Fibroblast of mammary gland (primary cell): ENCODE measurements at regions not wholly inside any gene's neighbourhood (a gene's known extent, or its start where the extent isn't known, plus 50 kb on each side); places are given as distances from the start of the nearest gene placed in this dataset.
"Not testable (repeated sequence)": the region's sequence is repeated elsewhere in the genome, so short reads cannot be mapped to it uniquely, and the experiment has no call there.

Experiments used
- DNase-seq: peaks from one replicate; pipeline ENCODE4 v3.0.0-alpha.2; 2010; ENCODE audit warnings: low read depth
- H3K4me3 ChIP-seq: 2 replicates; pipeline ENCODE4 v1.5.1; 2011; ENCODE audit warnings: low read depth, mild to moderate bottlenecking, low read length, moderate library complexity; ENCODE audit not compliant: control insufficient read depth
- CTCF ChIP-seq: conservative IDR thresholded peaks from 2 replicates; pipeline ENCODE4 v1.5.1; 2011; ENCODE audit warnings: low read depth, low read length, inconsistent platforms; ENCODE audit not compliant: control insufficient read depth, insufficient read depth

GRCh38 chr11:134981835-134982234, 569.8 kb upstream of the B3GAT1 start:
- TF ChIP-seq CTCF, result no peak
- no peak for DNase-seq

GRCh38 chr11:134980819-134981710, 569.0 kb upstream of the B3GAT1 start:
- H3K4me3 ChIP-seq, result no peak overlapping the region
- DNase-seq, result no peak
- TF ChIP-seq CTCF, result no peak

More at GRCh38 chr11:134981835-134982234, 569.8 kb upstream of the B3GAT1 start:
- H3K4me3 ChIP-seq, result no peak overlapping the region

GRCh38 chr11:134979089-134979457, 567.0 kb upstream of the B3GAT1 start:
- not testable (repeated sequence) for H3K4me3 ChIP-seq, DNase-seq

GRCh38 chr11:134978388-134979088, 566.5 kb upstream of the B3GAT1 start:
- TF ChIP-seq CTCF, result no peak
- DNase-seq, result no peak

GRCh38 chr11:134976551-134976950, 564.5 kb upstream of the B3GAT1 start:
- no peak overlapping the region for H3K4me3 ChIP-seq
- no peak for DNase-seq
- TF ChIP-seq CTCF, result no peak

More at GRCh38 chr11:134978388-134979088, 566.5 kb upstream of the B3GAT1 start:
- no peak overlapping the region for H3K4me3 ChIP-seq

GRCh38 chr11:134975866-134976376, 563.9 kb upstream of the B3GAT1 start:
- H3K4me3 ChIP-seq, result no peak overlapping the region
- no peak for TF ChIP-seq CTCF
- DNase-seq, result no peak

- no peak for TF ChIP-seq CTCF
- H3K4me3 ChIP-seq, result no peak overlapping the region
- no peak for DNase-seq
Measured at GRCh38 chr11:134973801-134974200, 561.8 kb upstream of the B3GAT1 start.
